Hematopoietic multipotent progenitor cell (in vitro differentiated cells): ENCODE measurements at regions not wholly inside any gene's neighbourhood (a gene's known extent, or its start where the extent isn't known, plus 50 kb on each side); places are given as distances from the start of the nearest gene placed in this dataset.

Source experiments
- DNase-seq, 3 donors: peaks; one replicate each; pipeline ENCODE4 v3.0.0-alpha.2; 2011 to 2015; ENCODE audit warnings: low read depth in 2 of 3, low spot score in 2 of 3

- no peak for DNase-seq
These were observed 59.3 kb downstream of the DDIT4L start for GRCh38 chr4:100130964-100131363.

DNA sequence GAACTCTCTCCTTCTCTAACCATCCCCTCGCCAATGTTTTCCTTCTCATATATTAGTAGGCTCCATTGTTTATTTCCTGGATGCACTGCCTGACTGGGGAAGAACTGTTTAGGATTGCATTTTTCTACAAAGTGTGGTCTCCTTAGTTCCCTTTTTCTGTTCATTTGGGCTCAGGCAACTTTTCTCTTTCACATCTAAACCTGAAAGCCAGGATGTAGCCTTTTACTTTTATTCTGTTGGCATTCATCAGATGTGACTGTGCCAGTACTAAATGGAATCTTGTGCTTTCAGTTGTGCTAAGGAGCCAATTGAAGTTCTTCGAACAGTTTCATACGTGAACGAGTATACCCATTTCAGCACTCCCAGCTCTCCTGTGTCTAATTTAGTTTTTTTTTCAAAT, 59.8 kb downstream of the DDIT4L start:
- DNase-seq: no peak

DNA sequence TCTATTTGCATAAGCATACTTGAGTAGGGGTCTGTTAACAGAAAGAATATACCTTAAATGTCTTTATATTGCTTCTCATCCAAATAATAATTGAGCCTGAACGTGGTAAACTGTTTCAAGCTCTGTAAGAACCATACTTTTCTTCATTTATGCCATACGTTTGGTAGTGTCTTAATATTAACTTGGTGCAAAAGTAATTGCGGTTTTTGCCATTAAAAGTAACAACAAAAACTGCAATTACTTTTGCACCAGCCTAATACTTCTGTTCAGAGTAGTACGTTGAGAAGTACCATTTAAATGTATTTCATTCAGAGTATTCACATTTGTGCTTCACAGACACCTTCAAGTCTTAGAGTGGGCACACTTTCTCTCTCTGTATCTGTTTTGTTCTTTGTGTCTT, 60.5 kb downstream of the DDIT4L start:
- DNase-seq: no peak

DNA sequence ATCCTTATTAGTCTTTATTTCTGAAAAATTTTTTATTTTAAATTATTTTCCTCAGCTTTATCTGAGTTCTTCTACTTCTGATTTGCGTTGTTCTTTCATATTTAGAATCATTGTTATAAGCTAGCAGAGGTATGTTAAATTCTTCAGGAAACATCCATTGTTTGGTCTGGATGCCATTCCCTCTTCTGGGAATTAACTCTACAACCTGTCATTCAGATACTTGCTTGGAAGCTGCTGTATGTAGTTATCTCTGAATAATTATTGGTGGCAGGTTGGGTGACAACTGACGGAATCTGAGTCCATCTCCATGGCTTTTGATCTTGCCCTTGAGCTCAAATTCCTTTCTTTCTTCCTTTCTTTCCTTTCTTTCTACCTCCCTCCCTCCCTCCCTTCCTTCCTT, 61.9 kb downstream of the DDIT4L start:
- no peak for DNase-seq

DNA sequence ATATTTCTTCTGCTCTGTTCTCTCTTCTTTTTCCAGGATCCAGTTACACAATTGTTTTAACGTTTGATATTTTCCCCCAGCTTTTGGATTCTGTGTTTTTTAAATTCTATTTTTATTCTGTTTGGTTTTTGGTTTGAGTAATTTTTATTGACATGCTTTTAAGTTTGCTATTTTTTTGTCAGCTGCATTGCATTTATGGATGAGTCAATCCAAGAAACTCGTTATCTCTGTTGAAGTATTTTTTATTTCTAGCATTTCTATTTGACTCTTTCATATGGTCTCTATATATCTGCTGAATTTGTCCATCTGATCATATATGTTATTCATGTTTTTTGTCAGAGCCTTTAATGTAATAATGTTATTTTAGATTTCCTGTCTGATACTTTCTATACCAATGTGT, 65.6 kb downstream of the DDIT4L start:
- no peak for DNase-seq

- no peak for DNase-seq
These were observed 72.1 kb downstream of the DDIT4L start for GRCh38 chr4:100118181-100118580.

GRCh38 chr4:100117750-100118149, 72.5 kb downstream of the DDIT4L start:
- no peak for DNase-seq

DNA sequence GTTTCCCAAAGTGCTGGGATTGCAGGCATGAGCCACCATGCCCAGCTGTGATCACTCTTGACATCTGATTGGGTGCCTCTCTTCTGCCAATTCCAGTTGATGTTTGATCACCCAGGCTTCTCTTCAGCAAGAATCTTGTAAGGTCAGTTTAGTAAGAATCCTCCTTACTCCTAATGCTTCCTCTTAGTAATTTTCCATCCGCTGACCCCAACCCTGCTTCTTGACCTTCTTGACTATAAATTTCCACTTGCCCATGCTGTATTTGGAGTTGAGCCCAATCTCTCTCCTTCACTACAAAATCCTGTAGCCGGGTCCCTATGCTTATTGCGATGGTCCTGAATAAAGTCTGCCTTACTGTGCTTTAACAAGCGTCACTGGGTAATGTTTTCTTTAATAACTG, 75.4 kb downstream of the DDIT4L start:
- no peak for DNase-seq

- DNase-seq: no peak
These were observed 76.5 kb downstream of the DDIT4L start for GRCh38 chr4:100113732-100114131.

DNA sequence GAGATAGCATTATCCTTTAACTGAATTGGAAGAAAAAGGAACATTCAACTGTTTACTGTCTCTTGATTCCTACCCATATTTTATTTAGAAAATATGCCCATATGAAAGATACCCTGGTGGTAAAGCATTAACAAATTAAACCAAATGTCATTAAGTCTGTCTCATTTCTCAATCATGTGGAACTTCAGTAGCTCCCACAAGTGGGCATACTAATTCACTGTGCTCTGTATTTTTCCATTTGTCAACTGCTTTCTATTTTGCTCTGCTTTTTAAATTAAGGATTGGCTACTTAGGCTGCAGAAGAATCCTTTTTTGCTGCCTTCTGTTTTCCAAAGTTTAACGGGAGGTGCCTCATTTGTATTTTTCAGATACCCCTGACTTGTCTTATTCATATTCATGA, 77.2 kb downstream of the DDIT4L start:
- DNase-seq: no peak

DNA sequence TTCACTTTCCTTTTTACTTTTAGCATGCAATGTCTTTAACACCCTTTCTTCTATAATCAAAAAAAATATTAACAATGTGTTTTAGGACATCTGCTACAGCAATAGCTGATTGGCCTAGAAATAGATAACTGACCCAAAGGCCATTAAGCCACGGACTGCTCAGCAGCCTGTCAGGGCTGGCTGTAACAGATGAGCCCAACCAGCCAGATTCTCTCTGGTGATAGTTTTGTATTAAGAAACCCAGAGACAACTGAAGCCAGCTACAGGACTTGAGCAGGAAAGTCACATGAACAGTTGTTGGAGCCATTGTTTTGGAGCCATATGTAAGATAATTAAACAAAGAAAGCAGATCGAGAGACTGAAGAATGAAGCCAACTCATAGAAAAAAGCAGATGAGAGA, 80.3 kb downstream of the DDIT4L start:
- DNase-seq: no peak

GRCh38 chr4:100108869-100109268, 81.4 kb downstream of the DDIT4L start:
- no peak for DNase-seq

DNA sequence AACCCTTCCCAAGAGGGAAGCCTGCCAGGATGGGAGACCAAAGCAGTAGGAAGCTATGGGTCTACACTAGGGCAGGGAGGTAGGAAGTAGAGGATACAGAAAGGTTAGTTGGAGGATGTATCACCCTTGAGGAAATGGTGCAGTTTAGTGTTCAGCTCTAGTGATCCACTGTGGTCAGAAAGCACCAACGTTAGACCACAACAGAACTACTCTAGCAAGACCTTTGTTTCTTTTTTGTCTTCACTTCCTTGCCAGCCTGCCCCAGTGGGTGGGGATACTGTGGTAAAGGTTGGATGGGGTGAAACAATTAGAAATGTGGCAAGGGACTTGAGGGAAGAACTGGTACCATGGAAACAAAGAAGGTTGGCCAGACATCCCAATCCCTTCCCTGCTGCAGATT, 83.3 kb downstream of the DDIT4L start:
- DNase-seq: peak in 1 of 3 donors; percentile 16

- no peak for DNase-seq
These were observed 86.6 kb downstream of the DDIT4L start for GRCh38 chr4:100103671-100104070.

GRCh38 chr4:100100985-100101384, 89.3 kb downstream of the DDIT4L start:
- no peak for DNase-seq

DNA sequence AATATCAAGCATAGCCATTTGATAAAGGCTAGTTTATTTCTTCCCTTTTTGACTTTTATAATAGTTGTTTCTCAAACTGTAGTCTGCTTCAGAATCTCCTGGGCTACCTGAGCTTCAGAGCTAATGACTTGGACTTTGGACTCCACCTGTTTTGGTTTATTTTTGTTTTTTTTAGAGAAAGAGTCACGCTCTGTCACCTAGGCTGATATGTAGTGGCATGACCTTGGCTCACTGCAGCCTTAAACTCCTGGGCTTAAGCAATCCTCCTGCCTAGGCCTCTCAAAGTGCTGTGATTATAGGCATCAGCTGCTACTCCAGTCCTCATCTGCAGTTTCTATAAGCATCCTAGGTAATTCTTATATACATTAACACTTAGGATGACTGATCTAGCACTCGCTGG, 90.5 kb downstream of the DDIT4L start:
- DNase-seq: no peak

DNA sequence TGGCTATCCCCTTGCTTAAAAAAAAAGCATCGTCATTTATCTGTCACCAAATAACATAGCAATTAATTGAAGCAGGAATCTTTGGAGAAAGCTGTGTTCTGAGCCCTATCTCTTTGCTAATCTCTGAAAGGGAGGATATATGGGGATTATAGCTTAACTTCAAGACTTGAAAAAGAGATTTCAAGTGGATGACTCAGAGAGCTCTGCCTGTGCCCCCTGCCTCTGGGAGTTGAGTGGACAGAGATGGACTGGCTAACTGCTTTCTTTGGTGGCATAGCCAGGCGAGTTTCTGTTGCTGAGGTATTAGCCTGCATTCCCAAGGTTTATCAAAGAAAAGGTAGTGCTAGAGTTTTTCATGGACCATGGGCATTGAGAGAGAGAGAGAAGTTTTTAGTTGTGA, 91.6 kb downstream of the DDIT4L start:
- no peak for DNase-seq

GRCh38 chr4:100098011-100098545, 92.2 kb downstream of the DDIT4L start:
- DNase-seq: no peak

- peak in 2 of 3 donors; percentile 45 to 60 for DNase-seq
These were observed 94.3 kb downstream of the DDIT4L start for GRCh38 chr4:100095729-100096595.

GRCh38 chr4:100093091-100093866, 97.0 kb downstream of the DDIT4L start:
- peak; percentile 73 to 94 (median 90) for DNase-seq

GRCh38 chr4:100087743-100088142, 102.5 kb downstream of the DDIT4L start:
- no peak for DNase-seq
